ENCODE measurements at regions not wholly inside any gene's neighbourhood (a gene's known extent, or its start where the extent isn't known, plus 50 kb on each side); places are given as distances from the start of the nearest gene placed in this dataset.

DNA sequence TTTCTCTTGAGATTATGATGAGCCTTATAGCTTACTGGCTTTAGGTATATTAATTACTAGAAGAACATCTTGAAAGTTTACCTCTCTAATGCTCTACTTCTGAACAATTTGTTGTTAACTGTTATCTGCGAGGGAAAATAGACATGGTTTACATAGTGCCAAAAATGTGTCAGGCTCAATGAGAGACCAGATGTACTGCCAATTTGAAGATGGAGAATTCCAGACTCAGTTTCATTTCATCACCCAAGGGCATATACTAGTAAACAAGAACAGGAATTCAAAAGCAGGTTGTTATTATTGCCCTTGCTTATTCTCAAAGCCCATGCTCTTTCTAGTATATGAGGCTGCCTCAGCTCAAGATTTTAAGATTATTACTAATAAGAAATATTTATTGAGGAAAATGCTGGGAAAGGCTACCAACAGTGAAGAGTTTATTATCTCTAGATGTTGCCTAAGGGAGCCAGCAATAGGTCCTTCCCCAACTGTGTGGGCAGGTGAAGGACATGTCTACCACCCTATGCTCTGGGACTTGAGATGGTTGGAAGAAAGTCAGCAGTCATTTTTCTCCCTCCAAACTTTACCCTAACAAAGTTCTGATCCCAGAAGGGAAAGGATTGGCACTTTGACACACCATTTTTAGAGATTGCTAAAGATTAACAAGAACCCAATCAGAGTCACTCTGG, 792.7 kb downstream of the METTL4 start:
- TF ChIP-seq, protein P1, sequence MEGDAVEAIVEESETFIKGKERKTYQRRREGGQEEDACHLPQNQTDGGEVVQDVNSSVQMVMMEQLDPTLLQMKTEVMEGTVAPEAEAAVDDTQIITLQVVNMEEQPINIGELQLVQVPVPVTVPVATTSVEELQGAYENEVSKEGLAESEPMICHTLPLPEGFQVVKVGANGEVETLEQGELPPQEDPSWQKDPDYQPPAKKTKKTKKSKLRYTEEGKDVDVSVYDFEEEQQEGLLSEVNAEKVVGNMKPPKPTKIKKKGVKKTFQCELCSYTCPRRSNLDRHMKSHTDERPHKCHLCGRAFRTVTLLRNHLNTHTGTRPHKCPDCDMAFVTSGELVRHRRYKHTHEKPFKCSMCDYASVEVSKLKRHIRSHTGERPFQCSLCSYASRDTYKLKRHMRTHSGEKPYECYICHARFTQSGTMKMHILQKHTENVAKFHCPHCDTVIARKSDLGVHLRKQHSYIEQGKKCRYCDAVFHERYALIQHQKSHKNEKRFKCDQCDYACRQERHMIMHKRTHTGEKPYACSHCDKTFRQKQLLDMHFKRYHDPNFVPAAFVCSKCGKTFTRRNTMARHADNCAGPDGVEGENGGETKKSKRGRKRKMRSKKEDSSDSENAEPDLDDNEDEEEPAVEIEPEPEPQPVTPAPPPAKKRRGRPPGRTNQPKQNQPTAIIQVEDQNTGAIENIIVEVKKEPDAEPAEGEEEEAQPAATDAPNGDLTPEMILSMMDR (IDR thresholded peaks at IDR 0.05; ENCODE audit: low read length), result no peak
- TF ChIP-seq EZH2phosphoT487 (IDR thresholded peaks at IDR 0.05; ENCODE audit: low read length), result no peak
- no peak for TF ChIP-seq EZH2 (optimal IDR thresholded peaks at IDR 0.05; ENCODE audit: low read depth, low read length)
